Activated T-cell treated with anti-CD3 and anti-CD28 coated beads, Interleukin-2, amount 50 U/mL, for 48 hours (primary cell): ENCODE measurements at regions not wholly inside any gene's neighbourhood (a gene's known extent, or its start where the extent isn't known, plus 50 kb on each side); places are given as distances from the start of the nearest gene placed in this dataset.
"Not testable (repeated sequence)": the region's sequence is repeated elsewhere in the genome, so short reads cannot be mapped to it uniquely, and the experiment has no call there.

Source experiments
- DNase-seq, 2 experiments: peaks; one replicate each; pipeline ENCODE4 v3.0.0-alpha.2; 2020

DNA sequence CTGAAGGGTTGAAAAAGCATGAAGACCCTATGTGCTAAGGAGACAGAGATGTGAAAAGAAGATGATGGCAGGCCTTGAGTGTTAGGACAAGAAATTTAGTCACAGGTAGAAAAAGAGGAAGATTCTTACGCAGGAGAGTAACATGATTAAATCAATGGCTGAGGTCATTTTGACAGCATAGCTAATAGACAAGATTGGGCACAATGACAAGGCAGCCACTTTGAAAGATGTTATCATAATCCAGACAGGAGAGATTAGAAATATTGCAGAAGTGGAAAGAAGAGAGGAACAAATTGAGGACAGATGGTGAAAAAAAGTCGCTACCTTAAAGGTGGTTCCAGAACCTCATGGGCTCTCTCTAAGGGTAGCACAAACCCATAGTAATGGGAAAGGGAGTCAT is 228.8 kb upstream of the DDHD1 start:
- DNase-seq, result no peak

DNA sequence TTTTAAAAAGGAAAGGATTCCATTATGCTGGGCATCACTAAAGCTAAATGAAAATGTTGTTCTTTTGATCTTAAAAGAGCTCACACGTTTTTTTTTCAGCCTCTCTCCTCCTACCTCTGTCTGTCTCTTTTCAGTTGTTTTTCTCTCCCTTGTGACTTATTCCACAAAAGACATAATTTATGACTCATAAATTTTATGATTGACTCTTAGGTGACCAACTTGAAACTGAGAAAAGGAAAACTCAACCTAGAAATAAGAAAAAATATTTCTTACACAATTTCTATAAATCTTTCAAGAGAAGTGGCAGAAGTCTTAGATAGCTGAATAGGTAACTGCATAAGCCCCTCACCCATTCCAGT is 227.7 kb upstream of the DDHD1 start:
- DNase-seq, result no peak

DNA sequence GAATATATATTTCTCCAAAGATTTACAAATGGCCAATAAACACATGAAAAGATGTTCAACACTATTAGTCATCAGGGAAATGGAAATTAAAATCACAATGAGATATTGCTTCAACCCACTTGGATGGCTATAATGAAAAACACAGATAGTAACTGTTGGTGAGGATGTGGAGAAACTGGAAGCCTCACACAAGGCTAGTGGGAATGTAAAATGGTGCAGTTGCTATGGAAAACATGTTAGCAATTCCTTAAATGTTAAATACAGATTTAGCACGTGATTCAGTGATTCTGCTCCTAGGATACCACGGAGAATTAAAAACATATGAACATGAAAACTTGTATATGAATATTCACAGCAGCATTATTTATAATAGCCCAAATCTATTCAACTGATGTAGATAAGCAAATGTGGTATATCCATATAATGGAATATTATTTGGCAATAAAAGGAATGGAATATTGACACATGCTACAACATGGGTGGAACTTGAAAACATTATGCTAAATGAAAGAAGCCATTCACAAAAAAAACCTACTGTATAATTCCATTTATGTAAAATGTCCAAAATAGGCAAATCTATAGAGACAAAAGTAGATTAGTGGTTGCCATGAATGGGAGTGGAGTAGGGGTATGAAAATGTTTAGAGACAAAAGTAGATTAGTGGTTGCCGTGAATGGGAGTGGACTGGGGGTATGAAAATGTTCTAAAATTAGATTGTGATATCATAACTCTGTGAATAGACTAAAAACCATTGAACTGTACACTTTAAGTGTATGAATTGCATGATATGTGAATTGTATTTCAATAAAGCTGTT is 227.1 kb upstream of the DDHD1 start:
- no peak for DNase-seq

DNA sequence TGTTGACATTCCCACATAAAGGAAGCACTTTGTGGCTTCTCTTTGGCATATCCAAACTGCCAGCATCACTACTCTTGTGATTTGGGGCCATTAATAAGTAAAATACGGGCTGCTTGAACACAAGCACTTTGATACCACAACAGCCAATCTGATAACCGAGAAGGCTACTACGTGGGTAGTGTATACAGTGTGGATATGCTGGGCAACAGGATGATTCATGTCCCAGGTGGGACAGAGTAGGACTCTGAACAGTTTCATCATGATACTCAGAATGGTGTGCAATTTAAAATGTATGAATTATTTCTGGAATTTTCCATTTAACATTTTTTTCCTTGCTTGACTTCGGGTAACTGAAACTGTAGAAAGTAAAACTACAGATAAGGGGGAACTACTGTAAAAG is 225.0 kb upstream of the DDHD1 start:
- no peak for DNase-seq

GRCh38 chr14:53376064-53376463 is 222.9 kb upstream of the DDHD1 start:
- DNase-seq, result no peak

DNA sequence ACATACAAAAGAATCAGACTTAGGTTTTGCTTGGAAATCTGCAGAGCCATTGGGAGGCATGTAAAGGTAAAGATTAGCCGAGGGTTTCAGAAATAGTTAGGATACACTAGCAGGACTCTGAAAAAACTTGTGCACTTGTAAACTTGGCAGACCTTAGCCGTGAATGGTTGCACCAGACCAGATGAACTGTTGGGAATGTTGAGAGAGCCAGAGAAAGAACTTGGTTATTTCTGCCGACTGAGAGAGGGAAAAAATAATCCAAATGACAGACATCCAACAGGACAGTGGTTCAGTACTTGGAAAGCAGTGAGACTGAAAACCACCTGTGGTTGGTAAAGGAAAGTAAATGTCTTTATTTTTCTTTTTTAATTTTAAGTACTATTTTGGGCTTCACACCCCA is 222.5 kb upstream of the DDHD1 start:
- DNase-seq, result no peak

DNA sequence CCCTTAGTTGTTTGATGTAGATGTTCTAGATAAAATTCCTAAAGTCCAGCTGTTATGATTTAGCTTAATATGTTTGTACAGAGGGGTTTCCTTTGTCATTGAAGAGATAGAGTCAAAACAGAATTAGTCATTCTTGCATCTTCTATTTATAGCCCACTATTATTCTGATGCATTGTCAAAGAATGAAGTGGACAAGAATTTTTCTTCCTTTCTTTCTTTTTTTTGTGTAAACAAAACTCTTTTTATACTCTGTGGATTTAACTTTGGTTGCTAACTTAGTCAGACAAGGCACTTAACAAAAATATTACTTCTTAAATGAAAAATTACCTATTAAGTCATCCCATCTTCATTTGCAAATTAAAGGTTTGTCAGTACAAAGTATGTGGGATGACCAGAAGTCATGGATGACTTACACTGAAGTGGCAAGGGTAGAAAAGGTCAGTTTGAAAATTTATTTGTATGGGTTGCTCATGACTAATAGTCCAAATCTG is 215.6 kb upstream of the DDHD1 start:
- no peak for DNase-seq

DNA sequence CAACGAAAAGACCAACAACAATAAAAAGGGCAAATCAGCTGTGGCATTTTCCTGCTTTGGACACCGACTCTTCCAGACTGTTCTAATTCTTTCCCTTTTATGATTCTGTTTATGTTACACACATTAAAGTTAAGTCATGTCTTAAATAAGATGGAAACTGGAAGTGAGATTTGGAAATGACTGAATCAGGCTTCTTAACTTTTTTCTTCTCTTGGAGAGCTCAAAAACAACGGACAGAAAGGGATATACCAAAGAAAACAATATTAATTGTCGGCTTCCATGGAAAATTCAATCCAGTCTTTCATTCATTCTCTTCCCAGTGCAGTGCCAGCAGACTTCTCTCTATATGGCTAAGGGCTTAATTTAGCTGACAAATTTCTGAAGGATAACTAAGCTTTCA is 214.9 kb upstream of the DDHD1 start:
- DNase-seq, result no peak

- DNase-seq, result no peak
Measured at GRCh38 chr14:53367644-53368026, 214.5 kb upstream of the DDHD1 start.

- no peak for DNase-seq
Measured at GRCh38 chr14:53365486-53366130, 212.5 kb upstream of the DDHD1 start.

DNA sequence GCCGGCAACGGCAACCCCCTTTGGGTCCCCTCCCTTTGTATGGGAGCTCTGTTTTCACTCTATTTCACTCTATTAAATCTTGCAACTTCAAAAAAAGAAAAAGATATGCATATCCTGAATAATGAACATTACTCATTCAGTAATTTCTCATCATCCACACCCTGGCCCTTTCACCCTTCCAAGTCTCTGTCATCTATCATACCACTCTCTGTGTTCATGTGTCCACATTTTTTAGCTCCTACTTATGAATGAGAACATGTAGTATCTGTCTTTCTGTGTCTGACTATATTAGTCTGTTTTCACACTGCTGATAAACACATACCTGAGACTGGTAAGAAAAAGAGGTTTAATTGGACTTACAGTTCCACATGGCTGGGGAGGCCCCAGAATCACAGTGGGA is 209.8 kb upstream of the DDHD1 start:
- not testable (repeated sequence) for DNase-seq

- no peak for DNase-seq
Measured at GRCh38 chr14:53360829-53361228, 207.7 kb upstream of the DDHD1 start.

DNA sequence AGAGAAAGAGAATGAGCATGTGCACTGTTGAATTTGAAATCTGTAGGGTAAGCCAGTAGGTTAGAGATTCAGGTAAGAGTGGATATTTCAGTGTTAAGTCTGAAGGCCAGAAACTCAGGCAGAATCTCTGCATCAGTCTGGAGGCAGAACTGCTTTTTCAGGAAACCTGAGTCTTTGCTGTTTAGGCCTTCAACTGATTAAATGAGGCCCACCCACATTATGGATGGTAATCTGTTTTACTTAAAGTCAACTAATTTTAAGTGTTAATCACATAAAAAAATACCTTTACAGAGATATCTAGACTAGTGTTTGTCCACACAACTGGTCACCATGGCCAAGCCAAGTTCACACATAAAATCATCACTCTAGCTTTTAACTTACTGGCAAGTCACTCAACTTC is 205.0 kb upstream of the DDHD1 start:
- DNase-seq, result no peak

- no peak for DNase-seq
Measured at GRCh38 chr14:53356361-53357150, 203.4 kb upstream of the DDHD1 start.

DNA sequence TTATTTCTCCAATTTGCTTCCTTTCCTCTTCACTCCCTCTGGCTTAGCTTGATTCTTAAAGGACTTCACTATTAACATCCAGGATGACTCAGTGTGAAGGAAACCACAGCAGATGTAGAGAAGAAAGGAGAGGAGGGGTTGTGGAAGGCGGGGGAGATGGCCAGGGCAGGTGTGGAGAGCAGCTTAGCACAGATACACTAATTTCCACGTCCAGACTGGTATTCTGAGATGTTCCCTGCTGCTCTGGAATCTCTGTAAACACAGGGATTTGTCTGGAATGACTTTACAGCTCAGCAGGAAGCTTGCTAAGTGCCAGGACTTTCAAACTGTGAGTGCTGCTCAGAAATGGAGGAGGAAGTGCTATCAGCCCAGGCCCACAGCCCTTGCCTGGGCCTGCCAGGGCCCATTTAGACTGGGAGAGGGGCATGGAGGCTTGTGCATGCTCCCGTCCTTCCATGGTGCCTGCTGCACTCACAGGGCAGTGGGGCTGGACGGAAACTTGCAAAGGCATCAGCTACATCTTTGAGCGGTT is 202.5 kb upstream of the DDHD1 start:
- DNase-seq, result no peak

- DNase-seq, result no peak
Measured at GRCh38 chr14:53354336-53354735, 201.2 kb upstream of the DDHD1 start.

- no peak for DNase-seq
Measured at GRCh38 chr14:53350866-53351265, 197.7 kb upstream of the DDHD1 start.

- no peak for DNase-seq
Measured at GRCh38 chr14:53350429-53350828, 197.3 kb upstream of the DDHD1 start.

DNA sequence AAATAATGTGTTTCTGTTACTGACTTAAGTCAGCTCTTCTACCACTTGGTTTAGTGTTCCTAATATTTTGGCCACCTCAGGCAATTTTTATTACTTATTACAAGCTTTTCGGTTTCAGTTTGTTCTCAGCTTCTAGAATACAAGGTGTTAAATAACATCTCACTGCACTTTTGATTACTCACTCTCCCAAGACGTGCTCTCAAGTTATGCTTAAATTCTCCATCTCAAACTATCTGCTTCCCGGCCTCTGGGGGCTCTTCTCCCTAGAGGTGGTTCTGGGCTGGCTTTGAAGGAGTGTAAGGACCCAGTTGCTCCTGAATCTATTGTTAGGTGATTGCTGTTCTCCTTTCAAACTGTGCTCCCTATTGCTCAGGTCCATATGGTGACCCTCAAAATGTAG is 193.9 kb upstream of the DDHD1 start:
- no peak for DNase-seq

GRCh38 chr14:53341324-53341723 is 188.2 kb upstream of the DDHD1 start:
- DNase-seq, result no peak

- DNase-seq, result no peak
Measured at GRCh38 chr14:53338192-53338591, 185.1 kb upstream of the DDHD1 start.

GRCh38 chr14:53336729-53337128 is 183.6 kb upstream of the DDHD1 start:
- no peak for DNase-seq

GRCh38 chr14:53333809-53334208 is 180.7 kb upstream of the DDHD1 start:
- DNase-seq, result no peak

GRCh38 chr14:53331921-53332320 is 178.8 kb upstream of the DDHD1 start:
- DNase-seq, result no peak
